ENCODE measurements at regions not wholly inside any gene's neighbourhood (a gene's known extent, or its start where the extent isn't known, plus 50 kb on each side); places are given as distances from the start of the nearest gene placed in this dataset.

DNA sequence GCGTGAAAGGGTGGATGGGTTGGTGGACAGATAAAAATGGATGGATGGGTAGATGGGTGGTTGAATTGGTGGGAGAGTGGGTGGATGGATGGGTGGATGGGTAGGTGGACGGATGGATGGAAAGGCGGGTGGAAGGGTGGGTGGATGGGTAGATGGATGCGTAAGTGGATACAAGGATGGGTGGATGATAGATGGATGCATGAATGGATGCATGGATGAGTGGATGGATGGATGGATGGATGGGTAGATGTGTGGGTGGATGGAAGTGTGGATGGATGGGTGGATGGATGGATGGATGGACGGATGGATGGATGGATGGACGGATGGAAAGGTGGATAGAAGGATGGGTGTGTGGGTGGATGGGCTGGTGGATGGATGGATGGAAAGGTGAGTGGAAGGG, 77.0 kb upstream of the GRK3 start:
- TF ChIP-seq, protein P1, sequence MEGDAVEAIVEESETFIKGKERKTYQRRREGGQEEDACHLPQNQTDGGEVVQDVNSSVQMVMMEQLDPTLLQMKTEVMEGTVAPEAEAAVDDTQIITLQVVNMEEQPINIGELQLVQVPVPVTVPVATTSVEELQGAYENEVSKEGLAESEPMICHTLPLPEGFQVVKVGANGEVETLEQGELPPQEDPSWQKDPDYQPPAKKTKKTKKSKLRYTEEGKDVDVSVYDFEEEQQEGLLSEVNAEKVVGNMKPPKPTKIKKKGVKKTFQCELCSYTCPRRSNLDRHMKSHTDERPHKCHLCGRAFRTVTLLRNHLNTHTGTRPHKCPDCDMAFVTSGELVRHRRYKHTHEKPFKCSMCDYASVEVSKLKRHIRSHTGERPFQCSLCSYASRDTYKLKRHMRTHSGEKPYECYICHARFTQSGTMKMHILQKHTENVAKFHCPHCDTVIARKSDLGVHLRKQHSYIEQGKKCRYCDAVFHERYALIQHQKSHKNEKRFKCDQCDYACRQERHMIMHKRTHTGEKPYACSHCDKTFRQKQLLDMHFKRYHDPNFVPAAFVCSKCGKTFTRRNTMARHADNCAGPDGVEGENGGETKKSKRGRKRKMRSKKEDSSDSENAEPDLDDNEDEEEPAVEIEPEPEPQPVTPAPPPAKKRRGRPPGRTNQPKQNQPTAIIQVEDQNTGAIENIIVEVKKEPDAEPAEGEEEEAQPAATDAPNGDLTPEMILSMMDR (conservative IDR thresholded peaks at IDR 0.05; ENCODE audit: low read depth in 2 of 2), result no peak
- TF ChIP-seq POLR2AphosphoS5 (IDR thresholded peaks at IDR 0.05; ENCODE audit: low read depth) (no peak), EZH2phosphoT487 (IDR thresholded peaks at IDR 0.05; ENCODE audit: unreplicated experiment) (no peak), ZNF114 (CRISPR knock-in tag; IDR thresholded peaks at IDR 0.05) (no peak), EZH2 (IDR thresholded peaks at IDR 0.05; ENCODE audit: low read depth, unreplicated experiment) (no peak), CREB1 (CRISPR knock-in tag; IDR thresholded peaks at IDR 0.05; ENCODE audit: low read depth) (no peak), STAT1 (IDR thresholded peaks at IDR 0.05; ENCODE audit: unreplicated experiment) (no peak), NANOG (IDR thresholded peaks at IDR 0.05; ENCODE audit: borderline replicate concordance) (no peak)
- TF ChIP-seq, protein P2, sequence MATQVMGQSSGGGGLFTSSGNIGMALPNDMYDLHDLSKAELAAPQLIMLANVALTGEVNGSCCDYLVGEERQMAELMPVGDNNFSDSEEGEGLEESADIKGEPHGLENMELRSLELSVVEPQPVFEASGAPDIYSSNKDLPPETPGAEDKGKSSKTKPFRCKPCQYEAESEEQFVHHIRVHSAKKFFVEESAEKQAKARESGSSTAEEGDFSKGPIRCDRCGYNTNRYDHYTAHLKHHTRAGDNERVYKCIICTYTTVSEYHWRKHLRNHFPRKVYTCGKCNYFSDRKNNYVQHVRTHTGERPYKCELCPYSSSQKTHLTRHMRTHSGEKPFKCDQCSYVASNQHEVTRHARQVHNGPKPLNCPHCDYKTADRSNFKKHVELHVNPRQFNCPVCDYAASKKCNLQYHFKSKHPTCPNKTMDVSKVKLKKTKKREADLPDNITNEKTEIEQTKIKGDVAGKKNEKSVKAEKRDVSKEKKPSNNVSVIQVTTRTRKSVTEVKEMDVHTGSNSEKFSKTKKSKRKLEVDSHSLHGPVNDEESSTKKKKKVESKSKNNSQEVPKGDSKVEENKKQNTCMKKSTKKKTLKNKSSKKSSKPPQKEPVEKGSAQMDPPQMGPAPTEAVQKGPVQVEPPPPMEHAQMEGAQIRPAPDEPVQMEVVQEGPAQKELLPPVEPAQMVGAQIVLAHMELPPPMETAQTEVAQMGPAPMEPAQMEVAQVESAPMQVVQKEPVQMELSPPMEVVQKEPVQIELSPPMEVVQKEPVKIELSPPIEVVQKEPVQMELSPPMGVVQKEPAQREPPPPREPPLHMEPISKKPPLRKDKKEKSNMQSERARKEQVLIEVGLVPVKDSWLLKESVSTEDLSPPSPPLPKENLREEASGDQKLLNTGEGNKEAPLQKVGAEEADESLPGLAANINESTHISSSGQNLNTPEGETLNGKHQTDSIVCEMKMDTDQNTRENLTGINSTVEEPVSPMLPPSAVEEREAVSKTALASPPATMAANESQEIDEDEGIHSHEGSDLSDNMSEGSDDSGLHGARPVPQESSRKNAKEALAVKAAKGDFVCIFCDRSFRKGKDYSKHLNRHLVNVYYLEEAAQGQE (IDR thresholded peaks at IDR 0.05; ENCODE audit: unreplicated experiment), result no peak

All from GM23338 (cell line).